RCC 7860 (cell line): ENCODE measurements at regions not wholly inside any gene's neighbourhood (a gene's known extent, or its start where the extent isn't known, plus 50 kb on each side); places are given as distances from the start of the nearest gene placed in this dataset.
A peak's percentile ranks its signal among the peaks of the same experiment; 100 is the strongest.

Experiments
- DNase-seq: peaks from one replicate; pipeline ENCODE4 v3.0.0-alpha.2; 2015; ENCODE audit warnings: low spot score
- FAIRE-seq: peaks from 2 replicates; lab custom pipeline; 2012; peaks lifted over from hg19 to GRCh38; lab: Jason Lieb, UNC

DNA sequence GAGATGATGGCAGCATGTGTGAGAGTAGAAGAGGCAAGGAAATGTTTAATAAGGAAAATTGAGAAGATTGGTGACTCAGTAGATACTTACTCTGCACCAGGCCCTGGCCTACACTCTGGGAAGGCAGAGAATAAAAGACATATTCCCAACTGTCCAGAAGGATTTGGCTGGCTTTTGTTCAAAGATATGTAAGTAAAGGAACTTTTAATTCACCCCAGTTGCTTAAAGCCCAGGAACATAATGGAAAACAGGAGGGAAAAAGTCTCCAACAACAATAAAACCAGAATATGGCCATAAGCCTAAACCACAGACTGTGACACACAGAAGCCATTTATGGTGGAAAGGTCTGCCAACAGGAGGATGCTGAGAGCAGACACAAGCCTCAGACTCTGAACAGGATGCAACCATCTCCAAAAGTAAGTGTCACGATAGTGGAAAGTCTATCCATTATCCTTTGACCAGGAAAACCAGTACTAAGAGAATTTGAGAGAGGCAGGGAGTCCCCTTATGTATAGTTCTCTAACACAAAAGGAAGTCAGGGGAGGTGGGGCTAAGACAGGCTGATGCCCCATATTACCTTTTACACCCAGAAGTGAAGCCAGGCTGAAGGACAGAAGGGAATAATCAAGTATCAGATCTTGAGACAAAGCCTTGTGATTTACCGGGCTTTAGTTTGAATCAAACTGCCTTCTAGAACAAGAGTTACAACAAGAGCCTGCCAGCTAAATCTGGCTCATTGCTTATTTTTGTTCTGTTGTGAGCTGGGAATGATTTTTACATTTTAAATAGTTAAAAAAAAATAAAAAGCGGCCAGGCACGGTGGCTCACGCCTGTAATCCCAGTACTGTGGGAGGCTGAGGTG, 169.5 kb upstream of the STARD13 start:
- FAIRE-seq: no peak
- DNase-seq: no peak

DNA sequence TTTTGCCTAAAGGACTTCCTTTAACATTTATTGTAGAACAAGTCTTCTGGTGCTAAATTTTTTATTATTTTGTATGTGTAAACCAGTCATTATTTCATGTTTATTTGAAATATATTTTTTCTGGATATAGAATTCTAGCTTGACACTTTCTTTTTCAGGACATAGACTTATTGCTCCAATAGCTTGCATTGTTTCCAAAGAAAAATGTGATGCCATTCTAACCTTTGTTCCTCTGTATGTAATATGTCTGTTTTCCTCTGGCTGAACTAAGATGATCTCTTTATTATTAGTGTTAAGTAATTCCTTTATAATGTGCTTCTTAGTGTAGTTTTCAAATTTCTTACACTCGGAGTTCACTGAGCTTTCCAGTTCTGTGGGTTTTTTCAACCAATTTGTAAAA, 174.1 kb upstream of the STARD13 start:
- no peak for FAIRE-seq
- DNase-seq: no peak

DNA sequence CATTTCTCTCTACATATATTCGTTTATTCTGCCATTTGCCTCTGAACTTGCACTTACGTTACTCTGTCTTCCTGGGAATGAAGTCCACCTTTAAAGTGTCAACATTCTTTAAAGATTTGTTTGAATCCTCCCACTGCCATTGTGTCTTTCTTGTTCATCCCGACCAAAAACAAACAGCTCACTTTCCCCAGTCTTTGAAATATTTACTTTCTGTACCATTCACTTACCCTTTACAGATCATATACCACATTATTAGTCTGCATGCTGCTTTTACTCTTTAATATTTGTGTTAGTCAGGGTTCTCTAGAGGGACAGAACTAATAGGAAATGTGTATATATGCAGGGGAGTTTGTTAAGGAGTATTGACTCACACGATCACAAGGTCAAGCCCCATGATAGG, 176.6 kb upstream of the STARD13 start:
- no peak for FAIRE-seq
- no peak for DNase-seq

DNA sequence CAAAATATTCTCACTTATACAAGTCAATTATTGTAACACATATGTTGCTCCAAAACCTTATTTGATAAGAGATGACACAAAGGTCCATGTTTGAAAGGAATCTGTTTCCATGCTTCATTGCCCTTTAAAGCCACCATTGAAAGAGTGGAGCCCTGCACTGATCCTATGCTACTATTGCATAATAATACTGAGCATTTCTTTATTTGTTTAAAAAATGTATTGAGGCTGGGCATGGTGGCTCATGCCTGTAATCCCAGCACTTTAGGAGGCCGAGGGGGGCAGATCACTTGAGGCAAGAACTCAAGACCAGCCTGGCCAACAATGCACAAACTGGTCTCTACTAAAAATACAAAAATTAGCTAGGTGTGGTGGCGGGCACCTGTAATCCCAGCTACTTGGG, 178.8 kb upstream of the STARD13 start:
- FAIRE-seq (no peak), DNase-seq (no peak)

DNA sequence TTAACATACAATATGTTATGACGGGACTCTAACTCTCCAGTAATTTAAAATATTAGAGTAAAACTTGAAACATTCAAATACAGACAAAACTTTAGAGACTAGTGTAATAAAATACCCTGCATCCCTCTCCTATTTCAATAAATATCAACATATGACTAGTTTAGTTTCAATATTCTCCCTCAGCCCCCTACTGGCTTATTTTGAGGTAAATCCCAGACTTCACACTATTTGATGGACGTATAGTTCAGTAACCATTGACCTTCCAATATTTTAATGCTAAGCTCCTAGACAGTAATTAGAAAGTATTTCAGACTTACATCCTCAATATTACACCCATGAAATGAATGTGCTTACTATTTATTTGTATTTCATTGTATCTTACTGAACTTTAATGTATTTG, 180.7 kb upstream of the STARD13 start:
- FAIRE-seq: no peak
- no peak for DNase-seq

DNA sequence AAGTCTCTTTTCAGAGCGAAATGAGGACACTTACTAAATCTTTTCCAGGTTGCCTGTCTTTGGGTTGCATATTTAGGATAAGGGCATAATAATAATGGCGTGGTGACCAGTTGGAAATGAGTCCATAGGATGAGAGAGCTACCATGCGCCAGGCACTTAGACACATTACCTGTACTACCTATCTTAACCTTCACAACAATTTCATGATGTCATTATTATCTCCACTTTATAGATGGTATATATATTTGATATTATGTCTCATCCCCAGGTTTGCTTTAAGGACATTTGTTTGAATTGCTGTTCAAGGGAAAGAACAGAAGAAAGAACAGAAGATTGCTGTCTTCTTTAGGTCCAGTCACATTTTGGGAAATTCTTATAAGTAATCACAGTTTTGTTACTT, 182.0 kb upstream of the STARD13 start:
- DNase-seq (no peak), FAIRE-seq (no peak)

DNA sequence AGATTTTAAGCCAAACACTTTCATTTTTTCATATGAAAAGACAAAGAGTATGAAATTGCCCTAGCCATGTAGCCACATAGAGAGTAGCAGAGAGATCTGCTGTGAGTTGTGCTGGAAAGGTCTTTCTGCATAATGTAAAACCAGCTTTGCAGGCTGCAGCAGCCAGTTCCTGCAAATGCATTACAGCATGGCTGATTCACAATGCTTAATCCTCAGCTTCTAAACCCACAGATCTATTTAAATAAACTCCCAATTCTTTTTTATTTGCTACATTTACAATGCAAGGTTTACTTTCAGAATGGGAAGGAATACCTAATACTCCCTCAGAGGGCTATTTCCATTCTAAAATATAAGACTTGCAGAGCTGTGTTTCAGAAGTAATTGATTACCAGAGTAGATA, 185.6 kb upstream of the STARD13 start:
- DNase-seq: no peak
- no peak for FAIRE-seq

DNA sequence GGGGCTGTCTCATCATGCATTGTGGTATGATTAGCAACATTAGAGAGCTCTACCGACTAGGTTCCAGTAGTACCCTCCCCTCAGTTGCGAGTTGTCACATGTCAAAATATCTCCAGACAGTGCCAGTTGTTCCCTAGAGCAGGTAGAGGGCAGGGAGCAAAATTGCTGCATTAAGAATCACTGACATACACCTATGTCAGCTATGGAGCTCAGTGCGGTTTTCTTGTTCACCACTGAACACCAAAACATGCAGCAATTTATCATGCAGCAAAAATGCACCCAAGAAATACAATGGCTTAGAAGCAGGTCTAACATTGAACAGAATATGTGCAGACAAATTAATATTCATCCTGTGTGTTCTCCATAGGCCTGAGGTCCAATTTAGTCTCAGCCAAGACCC, 186.9 kb upstream of the STARD13 start:
- DNase-seq: no peak
- FAIRE-seq: no peak

DNA sequence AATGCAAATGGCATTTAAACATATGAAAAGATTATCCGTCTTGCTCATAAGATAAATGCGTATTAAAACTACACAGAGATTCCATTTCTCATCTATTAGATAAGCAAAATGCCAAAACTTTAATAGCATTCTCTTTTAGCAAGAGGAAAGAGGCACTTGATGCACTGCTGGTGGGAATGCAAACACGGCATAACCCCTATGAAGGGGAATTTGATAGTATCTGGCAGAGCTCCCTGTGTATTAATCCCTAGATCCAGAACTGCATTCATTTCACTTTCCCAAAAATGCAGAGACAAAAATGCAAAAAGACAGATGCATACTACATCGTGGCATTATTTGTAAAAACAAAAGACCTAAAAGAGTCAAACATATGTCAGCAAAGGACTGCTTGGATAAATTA, 193.6 kb upstream of the STARD13 start:
- DNase-seq (no peak), FAIRE-seq (no peak)

DNA sequence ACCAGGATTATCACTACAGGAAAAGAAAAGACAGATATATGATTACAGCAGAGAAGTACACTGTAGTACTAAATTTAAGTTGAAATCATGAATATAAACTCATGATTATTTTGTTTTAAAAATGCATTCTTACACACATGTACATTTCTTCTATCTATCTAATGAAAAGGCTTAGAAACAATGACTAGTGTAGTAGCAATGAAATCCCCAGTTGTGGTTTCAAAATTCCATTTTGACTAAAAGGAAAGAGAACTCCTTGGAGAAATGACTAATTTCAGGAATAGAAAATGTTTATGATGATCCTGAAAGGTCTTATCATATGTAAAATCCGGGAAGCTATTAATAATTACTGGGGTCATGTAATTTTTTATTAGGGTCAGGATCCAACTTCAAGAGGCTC, 195.0 kb upstream of the STARD13 start:
- DNase-seq: no peak
- FAIRE-seq: no peak

DNA sequence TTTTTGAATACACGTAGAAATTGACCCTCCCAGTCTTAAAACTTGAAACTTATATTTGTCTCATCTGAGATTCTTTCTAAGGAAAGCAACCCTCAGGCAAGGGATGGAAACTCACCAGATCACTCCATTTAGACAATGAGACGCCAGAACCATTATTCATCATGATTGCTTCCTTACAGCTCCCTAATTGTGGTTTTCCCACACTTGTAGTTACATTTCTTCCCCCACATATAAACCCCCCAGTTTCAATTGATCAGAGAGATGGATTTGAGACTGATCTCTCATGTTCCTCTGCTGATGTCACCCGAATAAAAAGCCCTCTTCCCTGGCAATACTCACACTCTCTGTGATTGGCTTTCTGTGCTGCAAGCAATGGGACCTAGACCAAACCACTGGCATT, 197.9 kb upstream of the STARD13 start:
- DNase-seq: no peak
- FAIRE-seq: no peak

DNA sequence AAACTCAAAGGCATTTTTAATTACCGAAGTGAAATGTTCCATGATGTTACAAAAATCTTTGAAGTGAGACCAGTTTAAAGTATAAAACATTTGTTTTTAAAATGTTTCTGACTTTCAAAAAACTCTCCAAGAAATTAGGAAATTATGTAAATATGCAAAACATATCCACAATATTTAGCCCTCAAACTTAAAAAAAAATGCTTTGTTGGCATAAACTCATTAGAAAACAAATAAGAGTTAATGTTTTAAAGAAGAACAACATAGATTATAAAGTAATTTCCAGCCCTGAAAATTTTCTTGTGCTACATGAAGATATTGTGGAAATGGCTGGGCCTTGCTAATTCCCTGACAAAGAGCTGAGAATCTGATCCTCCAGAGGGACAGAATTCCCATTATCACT, 199.7 kb upstream of the STARD13 start:
- FAIRE-seq (no peak), DNase-seq (no peak)

DNA sequence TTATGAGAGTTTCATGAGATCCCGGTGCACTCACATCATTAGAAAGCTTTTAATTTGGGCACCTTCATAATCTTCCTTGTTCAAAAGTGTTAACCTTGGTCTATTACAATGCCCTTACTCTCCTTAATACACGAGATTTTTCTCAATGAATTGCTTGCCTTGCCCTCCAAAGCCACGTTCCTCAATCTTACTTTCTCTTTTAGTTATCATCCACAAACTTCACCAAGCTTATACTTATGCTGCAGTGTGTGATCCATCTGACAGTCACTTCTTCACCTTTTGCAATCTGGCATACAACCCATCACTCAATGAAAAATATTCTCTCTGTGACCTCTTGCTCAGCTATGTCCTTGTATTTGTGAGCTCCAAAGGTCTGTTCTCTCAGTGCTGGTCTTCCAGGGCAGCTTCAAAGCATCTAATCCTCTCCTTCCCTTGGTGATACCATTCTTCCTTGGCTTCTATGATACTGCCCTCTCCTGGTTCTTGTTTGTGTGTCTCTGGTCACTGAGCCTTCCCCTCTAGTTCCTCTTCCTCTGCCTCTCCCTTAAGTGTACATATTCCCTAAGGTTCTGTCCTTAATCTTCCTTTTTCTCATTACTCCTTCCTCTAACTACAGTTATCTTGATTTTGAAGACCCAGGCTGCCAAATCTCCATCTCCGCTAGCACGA, 202.2 kb upstream of the STARD13 start:
- DNase-seq (no peak), FAIRE-seq (no peak)

DNA sequence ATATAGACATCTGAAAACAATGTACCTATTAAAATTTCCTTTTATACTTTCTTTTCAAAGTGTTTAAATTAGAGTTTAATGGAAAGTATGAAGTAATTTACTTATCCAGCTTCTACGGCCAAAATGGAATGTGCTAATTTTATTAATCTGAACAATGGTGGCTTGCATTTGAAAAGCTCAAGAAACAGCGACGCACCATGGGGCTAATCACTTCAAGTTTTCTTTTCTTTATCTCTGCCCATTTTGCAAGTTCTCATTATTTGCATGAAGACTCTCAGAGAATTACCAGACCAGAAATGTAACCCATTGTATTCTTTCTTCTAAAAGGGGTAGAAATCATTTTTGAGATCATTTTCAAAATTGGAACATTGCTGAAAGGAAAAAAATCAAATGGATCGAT, 204.0 kb upstream of the STARD13 start:
- DNase-seq (no peak), FAIRE-seq (no peak)

DNA sequence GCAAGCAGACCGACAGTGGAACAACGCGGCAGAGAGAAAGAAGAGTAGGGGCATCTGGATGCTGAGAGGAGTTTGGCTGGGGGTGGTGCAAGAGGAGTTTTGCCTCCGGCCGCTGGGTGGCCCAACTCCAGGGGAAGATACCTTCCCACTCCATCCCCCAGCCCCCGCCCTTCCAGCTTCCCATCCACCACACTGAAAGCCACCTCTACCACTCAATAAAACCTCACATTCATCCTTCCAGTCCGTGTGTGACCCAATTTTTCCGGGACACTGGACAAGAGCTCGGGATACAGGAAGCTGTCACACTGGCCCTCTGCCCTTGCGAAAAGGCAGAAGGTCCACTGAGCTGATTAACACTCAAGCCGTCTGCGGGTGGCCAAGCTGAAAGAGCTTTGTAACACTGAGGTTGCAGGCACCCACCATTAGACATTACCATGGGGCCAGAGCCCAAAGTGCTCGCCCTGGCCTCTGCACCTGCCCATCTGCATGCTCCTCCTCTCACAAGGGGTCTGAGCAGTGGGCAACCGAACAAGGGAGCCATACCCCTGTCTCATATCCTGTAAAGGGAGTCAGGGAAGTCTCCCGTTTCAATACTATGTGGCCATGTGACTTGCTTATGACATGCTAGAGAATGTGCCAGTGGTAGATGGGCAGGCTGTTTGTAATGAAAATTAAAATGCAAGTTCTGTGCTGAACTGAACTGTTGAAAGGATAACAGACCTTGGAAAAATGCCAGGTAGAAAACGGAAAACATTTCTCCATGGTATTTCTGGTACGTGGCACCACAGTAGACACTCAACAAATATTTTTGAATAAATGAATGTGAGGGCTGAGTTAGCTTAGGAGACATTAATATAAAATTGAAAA, 205.1 kb upstream of the STARD13 start:
- DNase-seq (no peak), FAIRE-seq (no peak)

DNA sequence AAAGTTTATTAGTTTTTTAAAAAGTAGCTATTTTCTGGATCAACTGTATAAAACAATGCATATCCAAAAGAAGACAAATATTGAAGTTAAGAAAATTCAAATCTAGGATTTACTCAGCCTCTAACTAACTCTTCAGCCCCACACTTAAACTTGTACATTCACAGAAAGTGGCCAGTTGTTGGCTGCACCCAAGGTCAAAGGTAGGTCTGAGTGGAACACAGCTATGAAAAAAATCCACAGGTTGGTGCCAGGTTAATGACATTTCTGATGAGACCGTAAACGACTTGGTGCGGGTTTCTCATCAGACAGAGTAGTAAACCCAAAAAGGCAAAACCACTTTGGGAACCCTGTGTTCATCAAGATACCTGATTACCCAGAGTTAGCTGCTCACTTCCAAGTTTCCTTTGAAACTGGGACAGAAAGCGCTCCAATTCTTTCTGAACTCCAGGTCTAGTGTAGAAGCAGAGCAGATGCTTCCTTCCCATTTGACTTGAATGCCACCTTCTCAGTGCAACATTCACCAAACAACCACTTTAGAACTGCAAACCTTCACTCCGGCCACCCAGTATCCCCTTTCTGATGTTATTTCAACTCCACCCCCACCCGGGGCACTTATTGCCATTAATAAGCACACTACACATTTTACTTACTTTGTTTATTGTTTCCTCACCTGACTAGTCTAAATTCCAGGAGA, 208.3 kb upstream of the STARD13 start:
- FAIRE-seq (no peak), DNase-seq (no peak)

DNA sequence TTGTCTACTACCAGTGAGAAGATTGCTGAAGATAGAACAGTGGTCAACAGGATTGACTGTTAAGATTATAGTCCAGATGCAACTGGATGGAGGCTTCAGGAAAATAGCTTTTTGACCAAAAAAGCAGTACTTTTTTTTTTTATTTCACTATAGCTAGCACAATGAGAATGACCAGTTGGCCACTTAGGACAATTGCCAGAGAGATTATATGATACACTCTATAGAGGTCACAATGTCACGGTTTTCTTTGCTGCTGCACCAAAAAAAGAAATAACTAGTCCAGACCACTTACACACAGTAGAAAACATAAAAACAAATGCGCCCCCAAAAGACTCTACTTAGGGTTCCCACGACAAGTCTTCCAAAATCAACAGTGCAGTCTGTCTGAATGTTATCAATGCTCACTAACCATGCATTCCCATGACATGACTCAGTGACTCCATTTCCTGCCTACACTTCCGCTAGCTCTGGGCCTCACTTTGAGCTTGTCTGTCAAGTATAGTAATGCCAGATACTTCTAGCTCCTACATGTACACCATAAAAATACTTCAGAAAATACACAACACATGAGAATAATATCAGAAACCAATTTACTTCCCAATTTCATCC, 209.1 kb upstream of the STARD13 start:
- peak; percentile 67 for DNase-seq
- peak; percentile 85 for FAIRE-seq

DNA sequence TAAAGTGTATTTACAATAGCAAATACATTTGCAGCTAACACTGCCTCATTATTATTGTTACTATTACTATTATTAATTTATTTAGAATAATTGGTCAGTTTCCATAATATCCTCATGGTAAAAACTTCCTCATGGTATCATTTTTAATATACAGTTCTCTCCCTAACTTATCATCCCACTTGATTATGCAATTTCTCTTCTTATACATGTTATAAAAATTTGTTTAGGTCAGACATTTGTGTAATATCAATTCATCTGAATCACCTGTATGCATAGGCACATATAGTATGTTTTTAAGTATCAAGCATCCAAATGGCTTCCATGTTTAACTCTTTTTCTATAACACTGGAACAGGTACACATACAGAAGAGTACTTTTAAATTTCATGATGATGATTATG, 210.8 kb upstream of the STARD13 start:
- no peak for DNase-seq
- FAIRE-seq: no peak

DNA sequence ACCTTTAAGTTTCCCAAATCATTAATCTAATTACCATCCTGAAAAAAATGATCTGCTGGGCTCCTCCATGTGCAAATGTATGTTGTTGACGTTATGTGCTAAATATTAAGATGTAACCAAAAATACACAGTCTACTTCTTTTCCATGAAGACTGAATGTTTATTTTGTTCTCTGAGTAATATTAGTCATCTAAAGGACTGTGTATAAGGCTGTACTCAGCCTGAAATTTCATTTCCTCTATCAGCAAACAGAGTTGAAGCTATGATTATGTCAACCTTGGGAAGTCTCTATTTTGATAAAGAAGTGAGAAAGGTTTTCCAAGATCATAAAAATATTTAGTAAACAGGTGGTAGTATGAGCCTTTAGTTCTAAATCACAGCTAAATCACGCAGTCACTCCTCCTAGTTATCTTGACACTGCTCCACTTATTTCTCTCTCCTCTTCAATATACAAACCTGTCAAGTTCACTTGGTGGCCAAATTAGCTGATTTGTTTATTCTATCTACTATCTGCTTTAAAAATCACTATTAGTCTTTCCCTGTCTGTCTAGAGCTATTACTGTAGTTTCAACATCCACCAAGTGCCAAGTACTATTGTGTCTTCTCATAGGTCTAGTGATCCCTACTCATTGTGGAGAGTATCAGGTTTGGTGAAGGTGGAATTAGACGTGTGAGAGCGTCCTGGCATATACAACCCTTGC, 211.7 kb upstream of the STARD13 start:
- no peak for FAIRE-seq
- no peak for DNase-seq

DNA sequence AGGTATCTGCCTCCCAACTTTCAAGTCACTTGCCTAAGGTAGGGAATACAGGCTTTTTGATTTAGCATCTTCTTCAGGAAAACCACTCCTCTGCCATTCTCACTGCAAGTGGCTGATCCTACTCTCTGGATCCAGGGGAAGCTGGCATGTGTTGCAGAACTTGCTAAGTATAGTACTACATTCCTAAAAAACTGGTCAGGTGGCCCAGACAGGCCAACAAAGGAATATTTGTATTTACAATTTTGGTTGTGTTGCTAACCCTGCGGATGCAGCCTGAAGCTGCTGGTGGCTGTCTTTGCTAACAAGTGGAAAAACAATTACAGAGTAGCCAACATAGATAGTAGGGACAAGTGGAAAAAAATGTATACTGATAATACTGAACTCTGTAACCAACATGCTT, 222.5 kb upstream of the STARD13 start:
- no peak for DNase-seq
- no peak for FAIRE-seq
